ENCODE measurements at regions not wholly inside any gene's neighbourhood (a gene's known extent, or its start where the extent isn't known, plus 50 kb on each side); places are given as distances from the start of the nearest gene placed in this dataset.
"Not testable (repeated sequence)": the region's sequence is repeated elsewhere in the genome, so short reads cannot be mapped to it uniquely, and the experiment has no call there.

GRCh38 chr6:90887764-90888163 lies 300.9 kb upstream of the MAP3K7 start:
- no peak for DNase-seq (ENCODE audit: extremely low spot score, unreplicated experiment)
- H3K36me3 Mint-ChIP-seq (ENCODE audit: unreplicated experiment), result no peaks in the 10 kb centered on the region
- H3K9me3 Mint-ChIP-seq (ENCODE audit: unreplicated experiment), result peaks cover 9% of the 10 kb centered on the region
- H3K27ac Mint-ChIP-seq (ENCODE audit: unreplicated experiment), result no peak overlapping the region
- no peaks in the 10 kb centered on the region for H3K4me1 Mint-ChIP-seq (ENCODE audit: unreplicated experiment)
- no peak overlapping the region for H3K4me3 Mint-ChIP-seq (ENCODE audit: unreplicated experiment)
- H3K27me3 Mint-ChIP-seq (ENCODE audit: unreplicated experiment), result peaks cover 8% of the 10 kb centered on the region
- no peak for TF ChIP-seq CTCF (IDR thresholded peaks at IDR 0.05)

- TF ChIP-seq CTCF (IDR thresholded peaks at IDR 0.05), result no peak
- H3K36me3 Mint-ChIP-seq (ENCODE audit: unreplicated experiment), result no peaks in the 10 kb centered on the region
- no peak for DNase-seq (ENCODE audit: extremely low spot score, unreplicated experiment)
- H3K9me3 Mint-ChIP-seq (ENCODE audit: unreplicated experiment), result peaks cover 18% of the 10 kb centered on the region
- peaks cover 5% of the 10 kb centered on the region for H3K27me3 Mint-ChIP-seq (ENCODE audit: unreplicated experiment)
- no peak overlapping the region for H3K27ac Mint-ChIP-seq (ENCODE audit: unreplicated experiment)
- no peak overlapping the region for H3K4me3 Mint-ChIP-seq (ENCODE audit: unreplicated experiment)
- no peaks in the 10 kb centered on the region for H3K4me1 Mint-ChIP-seq (ENCODE audit: unreplicated experiment)
Observed at GRCh38 chr6:90885611-90886056, 298.8 kb upstream of the MAP3K7 start.

- not testable (repeated sequence) for H3K4me3 Mint-ChIP-seq (ENCODE audit: unreplicated experiment); H3K27me3 Mint-ChIP-seq (ENCODE audit: unreplicated experiment); H3K4me1 Mint-ChIP-seq (ENCODE audit: unreplicated experiment); H3K36me3 Mint-ChIP-seq (ENCODE audit: unreplicated experiment); H3K27ac Mint-ChIP-seq (ENCODE audit: unreplicated experiment); DNase-seq (ENCODE audit: extremely low spot score, unreplicated experiment)
- H3K9me3 Mint-ChIP-seq (ENCODE audit: unreplicated experiment), result peaks cover 21% of the 10 kb centered on the region
Observed at GRCh38 chr6:90885137-90885536, 298.3 kb upstream of the MAP3K7 start.

GRCh38 chr6:90877616-90878015 lies 290.7 kb upstream of the MAP3K7 start:
- Mint-ChIP-seq H3K9me3 (ENCODE audit: unreplicated experiment) (peaks cover 15% of the 10 kb centered on the region), H3K36me3 (ENCODE audit: unreplicated experiment) (no peaks in the 10 kb centered on the region), H3K27ac (ENCODE audit: unreplicated experiment) (no peak overlapping the region), H3K27me3 (ENCODE audit: unreplicated experiment) (peaks cover 42% of the 10 kb centered on the region), H3K4me3 (ENCODE audit: unreplicated experiment) (no peak overlapping the region), H3K4me1 (ENCODE audit: unreplicated experiment) (no peaks in the 10 kb centered on the region)
- DNase-seq (ENCODE audit: extremely low spot score, unreplicated experiment), result no peak
- no peak for TF ChIP-seq CTCF (IDR thresholded peaks at IDR 0.05)

- peaks cover 57% of the 10 kb centered on the region for H3K27me3 Mint-ChIP-seq (ENCODE audit: unreplicated experiment)
- no peak overlapping the region for H3K27ac Mint-ChIP-seq (ENCODE audit: unreplicated experiment)
- H3K4me1 Mint-ChIP-seq (ENCODE audit: unreplicated experiment), result no peaks in the 10 kb centered on the region
- H3K9me3 Mint-ChIP-seq (ENCODE audit: unreplicated experiment), result peaks cover 5% of the 10 kb centered on the region
- no peaks in the 10 kb centered on the region for H3K36me3 Mint-ChIP-seq (ENCODE audit: unreplicated experiment)
- no peak for TF ChIP-seq CTCF (IDR thresholded peaks at IDR 0.05)
- no peak overlapping the region for H3K4me3 Mint-ChIP-seq (ENCODE audit: unreplicated experiment)
- DNase-seq (ENCODE audit: extremely low spot score, unreplicated experiment), result no peak
Observed at GRCh38 chr6:90874931-90875330, 288.1 kb upstream of the MAP3K7 start.

GRCh38 chr6:90872981-90873380 lies 286.1 kb upstream of the MAP3K7 start:
- DNase-seq (ENCODE audit: extremely low spot score, unreplicated experiment), result no peak
- peaks cover 45% of the 10 kb centered on the region for H3K27me3 Mint-ChIP-seq (ENCODE audit: unreplicated experiment)
- H3K36me3 Mint-ChIP-seq (ENCODE audit: unreplicated experiment), result no peaks in the 10 kb centered on the region
- no peak overlapping the region for H3K4me3 Mint-ChIP-seq (ENCODE audit: unreplicated experiment)
- no peaks in the 10 kb centered on the region for H3K9me3 Mint-ChIP-seq (ENCODE audit: unreplicated experiment)
- TF ChIP-seq CTCF (IDR thresholded peaks at IDR 0.05), result no peak
- no peak overlapping the region for H3K27ac Mint-ChIP-seq (ENCODE audit: unreplicated experiment)
- no peaks in the 10 kb centered on the region for H3K4me1 Mint-ChIP-seq (ENCODE audit: unreplicated experiment)

Data from osteocyte (in vitro differentiated cells).